HG03175 (cell line): ENCODE measurements at regions not wholly inside any gene's neighbourhood (a gene's known extent, or its start where the extent isn't known, plus 50 kb on each side); places are given as distances from the start of the nearest gene placed in this dataset.

ENCODE experiments used
- ATAC-seq: cut with Tn5 transposase; IDR thresholded peaks from one replicate; pipeline ENCODE4 v1.9.1; 2021; ENCODE audit warnings: mild to moderate bottlenecking, moderate library complexity; ENCODE audit not compliant: unreplicated experiment

- ATAC-seq = no peak
These were observed 53.2 kb upstream of the FSTL4 start for GRCh38 chr5:133665571-133665970.

- ATAC-seq = no peak
These were observed 52.1 kb upstream of the FSTL4 start for GRCh38 chr5:133664422-133664821.

- no peak for ATAC-seq
These were observed 51.2 kb upstream of the FSTL4 start for GRCh38 chr5:133663397-133664054.

GRCh38 chr5:133662578-133662977 lies 50.2 kb upstream of the FSTL4 start:
- no peak for ATAC-seq
